ENCODE measurements at regions not wholly inside any gene's neighbourhood (a gene's known extent, or its start where the extent isn't known, plus 50 kb on each side); places are given as distances from the start of the nearest gene placed in this dataset.
"Not testable (repeated sequence)": the region's sequence is repeated elsewhere in the genome, so short reads cannot be mapped to it uniquely, and the experiment has no call there.

GRCh38 chr1:71294178-71294577 lies 213.3 kb upstream of the ZRANB2 start:
- H3K36me3 ChIP-seq (ENCODE audit: insufficient read depth, low read length) = no peaks in the 10 kb centered on the region
- no peaks in the 10 kb centered on the region for H3K4me1 ChIP-seq (ENCODE audit: insufficient read depth, low read length)
- no peak overlapping the region for H2AFZ ChIP-seq (ENCODE audit: low read depth, low read length)
- H3K4me3 ChIP-seq (ENCODE audit: low read length) = no peak overlapping the region
- no peaks in the 10 kb centered on the region for H3K27me3 ChIP-seq (ENCODE audit: insufficient read depth, low read length)
- no peaks in the 10 kb centered on the region for H3K9me3 ChIP-seq (ENCODE audit: low read length)

- Histone ChIP-seq H3K4me3 (ENCODE audit: low read length) (no peak overlapping the region), H3K9me3 (ENCODE audit: low read length) (no peaks in the 10 kb centered on the region), H3K27me3 (ENCODE audit: insufficient read depth, low read length) (no peaks in the 10 kb centered on the region), H3K4me1 (ENCODE audit: insufficient read depth, low read length) (no peaks in the 10 kb centered on the region), H3K36me3 (ENCODE audit: insufficient read depth, low read length) (no peaks in the 10 kb centered on the region), H2AFZ (ENCODE audit: low read depth, low read length) (no peak overlapping the region)
These were observed 211.4 kb upstream of the ZRANB2 start for GRCh38 chr1:71292203-71292602.

GRCh38 chr1:71290506-71291237 lies 209.8 kb upstream of the ZRANB2 start:
- not testable (repeated sequence) for H3K27me3 ChIP-seq (ENCODE audit: insufficient read depth, low read length); H3K36me3 ChIP-seq (ENCODE audit: insufficient read depth, low read length); H3K4me1 ChIP-seq (ENCODE audit: insufficient read depth, low read length); H3K4me3 ChIP-seq (ENCODE audit: low read length); H3K9me3 ChIP-seq (ENCODE audit: low read length); H2AFZ ChIP-seq (ENCODE audit: low read depth, low read length)

- Histone ChIP-seq H3K4me3 (ENCODE audit: low read length) (no peak overlapping the region), H3K9me3 (ENCODE audit: low read length) (no peaks in the 10 kb centered on the region), H3K27me3 (ENCODE audit: insufficient read depth, low read length) (no peaks in the 10 kb centered on the region), H3K4me1 (ENCODE audit: insufficient read depth, low read length) (no peaks in the 10 kb centered on the region), H3K36me3 (ENCODE audit: insufficient read depth, low read length) (no peaks in the 10 kb centered on the region), H2AFZ (ENCODE audit: low read depth, low read length) (no peak overlapping the region)
These were observed 204.7 kb upstream of the ZRANB2 start for GRCh38 chr1:71285529-71285928.

- Histone ChIP-seq H3K27me3 (ENCODE audit: insufficient read depth, low read length) (no peaks in the 10 kb centered on the region), H2AFZ (ENCODE audit: low read depth, low read length) (no peak overlapping the region), H3K4me3 (ENCODE audit: low read length) (no peak overlapping the region), H3K9me3 (ENCODE audit: low read length) (no peaks in the 10 kb centered on the region), H3K4me1 (ENCODE audit: insufficient read depth, low read length) (no peaks in the 10 kb centered on the region), H3K36me3 (ENCODE audit: insufficient read depth, low read length) (no peaks in the 10 kb centered on the region)
These were observed 195.6 kb upstream of the ZRANB2 start for GRCh38 chr1:71276466-71276865.

GRCh38 chr1:71273334-71273733 lies 192.5 kb upstream of the ZRANB2 start:
- Histone ChIP-seq H3K9me3 (ENCODE audit: low read length) (no peaks in the 10 kb centered on the region), H3K27me3 (ENCODE audit: insufficient read depth, low read length) (no peaks in the 10 kb centered on the region), H3K36me3 (ENCODE audit: insufficient read depth, low read length) (no peaks in the 10 kb centered on the region), H3K4me3 (ENCODE audit: low read length) (no peak overlapping the region), H2AFZ (ENCODE audit: low read depth, low read length) (no peak overlapping the region), H3K4me1 (ENCODE audit: insufficient read depth, low read length) (no peaks in the 10 kb centered on the region)

- no peaks in the 10 kb centered on the region for H3K36me3 ChIP-seq (ENCODE audit: insufficient read depth, low read length)
- H3K4me1 ChIP-seq (ENCODE audit: insufficient read depth, low read length) = peaks cover 4% of the 10 kb centered on the region
- no peak overlapping the region for H3K4me3 ChIP-seq (ENCODE audit: low read length)
- no peaks in the 10 kb centered on the region for H3K27me3 ChIP-seq (ENCODE audit: insufficient read depth, low read length)
- no peaks in the 10 kb centered on the region for H3K9me3 ChIP-seq (ENCODE audit: low read length)
- no peak overlapping the region for H2AFZ ChIP-seq (ENCODE audit: low read depth, low read length)
These were observed 189.6 kb upstream of the ZRANB2 start for GRCh38 chr1:71270394-71270915.

GRCh38 chr1:71269818-71270217 lies 189.0 kb upstream of the ZRANB2 start:
- Histone ChIP-seq H3K36me3 (ENCODE audit: insufficient read depth, low read length) (no peaks in the 10 kb centered on the region), H3K4me3 (ENCODE audit: low read length) (no peak overlapping the region), H3K27me3 (ENCODE audit: insufficient read depth, low read length) (no peaks in the 10 kb centered on the region), H3K9me3 (ENCODE audit: low read length) (no peaks in the 10 kb centered on the region), H3K4me1 (ENCODE audit: insufficient read depth, low read length) (peaks cover 4% of the 10 kb centered on the region), H2AFZ (ENCODE audit: low read depth, low read length) (no peak overlapping the region)

- Histone ChIP-seq H3K4me3 (ENCODE audit: low read length) (no peak overlapping the region), H3K36me3 (ENCODE audit: insufficient read depth, low read length) (no peaks in the 10 kb centered on the region), H3K4me1 (ENCODE audit: insufficient read depth, low read length) (peaks cover 4% of the 10 kb centered on the region), H3K27me3 (ENCODE audit: insufficient read depth, low read length) (no peaks in the 10 kb centered on the region), H2AFZ (ENCODE audit: low read depth, low read length) (no peak overlapping the region), H3K9me3 (ENCODE audit: low read length) (no peaks in the 10 kb centered on the region)
These were observed 188.3 kb upstream of the ZRANB2 start for GRCh38 chr1:71269179-71269578.

- Histone ChIP-seq H3K36me3 (ENCODE audit: insufficient read depth, low read length) (no peaks in the 10 kb centered on the region), H3K4me3 (ENCODE audit: low read length) (no peak overlapping the region), H2AFZ (ENCODE audit: low read depth, low read length) (no peak overlapping the region), H3K4me1 (ENCODE audit: insufficient read depth, low read length) (peaks cover 10% of the 10 kb centered on the region), H3K27me3 (ENCODE audit: insufficient read depth, low read length) (no peaks in the 10 kb centered on the region), H3K9me3 (ENCODE audit: low read length) (no peaks in the 10 kb centered on the region)
These were observed 186.4 kb upstream of the ZRANB2 start for GRCh38 chr1:71267220-71267619.

GRCh38 chr1:71264039-71264438 lies 183.2 kb upstream of the ZRANB2 start:
- peaks cover 10% of the 10 kb centered on the region for H3K4me1 ChIP-seq (ENCODE audit: insufficient read depth, low read length)
- no peaks in the 10 kb centered on the region for H3K36me3 ChIP-seq (ENCODE audit: insufficient read depth, low read length)
- H3K27me3 ChIP-seq (ENCODE audit: insufficient read depth, low read length) = no peaks in the 10 kb centered on the region
- H2AFZ ChIP-seq (ENCODE audit: low read depth, low read length) = no peak overlapping the region
- H3K4me3 ChIP-seq (ENCODE audit: low read length) = no peak overlapping the region
- no peaks in the 10 kb centered on the region for H3K9me3 ChIP-seq (ENCODE audit: low read length)

GRCh38 chr1:71262970-71263369 lies 182.1 kb upstream of the ZRANB2 start:
- Histone ChIP-seq H3K36me3 (ENCODE audit: insufficient read depth, low read length) (no peaks in the 10 kb centered on the region), H3K4me1 (ENCODE audit: insufficient read depth, low read length) (peaks cover 10% of the 10 kb centered on the region), H3K27me3 (ENCODE audit: insufficient read depth, low read length) (no peaks in the 10 kb centered on the region), H2AFZ (ENCODE audit: low read depth, low read length) (no peak overlapping the region), H3K9me3 (ENCODE audit: low read length) (no peaks in the 10 kb centered on the region), H3K4me3 (ENCODE audit: low read length) (no peak overlapping the region)

- Histone ChIP-seq H3K9me3 (ENCODE audit: low read length) (no peaks in the 10 kb centered on the region), H3K27me3 (ENCODE audit: insufficient read depth, low read length) (no peaks in the 10 kb centered on the region), H3K4me1 (ENCODE audit: insufficient read depth, low read length) (no peaks in the 10 kb centered on the region), H3K4me3 (ENCODE audit: low read length) (no peak overlapping the region), H2AFZ (ENCODE audit: low read depth, low read length) (no peak overlapping the region), H3K36me3 (ENCODE audit: insufficient read depth, low read length) (no peaks in the 10 kb centered on the region)
These were observed 172.1 kb upstream of the ZRANB2 start for GRCh38 chr1:71252900-71253299.

- Histone ChIP-seq H3K9me3 (ENCODE audit: low read length) (no peaks in the 10 kb centered on the region), H3K27me3 (ENCODE audit: insufficient read depth, low read length) (no peaks in the 10 kb centered on the region), H2AFZ (ENCODE audit: low read depth, low read length) (no peak overlapping the region), H3K36me3 (ENCODE audit: insufficient read depth, low read length) (no peaks in the 10 kb centered on the region), H3K4me1 (ENCODE audit: insufficient read depth, low read length) (no peaks in the 10 kb centered on the region), H3K4me3 (ENCODE audit: low read length) (no peak overlapping the region)
These were observed 164.4 kb upstream of the ZRANB2 start for GRCh38 chr1:71245246-71245645.
